Central memory CD4-positive, alpha-beta T cell (primary cell): ENCODE measurements at regions not wholly inside any gene's neighbourhood (a gene's known extent, or its start where the extent isn't known, plus 50 kb on each side); places are given as distances from the start of the nearest gene placed in this dataset.
"Not testable (repeated sequence)": the region's sequence is repeated elsewhere in the genome, so short reads cannot be mapped to it uniquely, and the experiment has no call there.

Source experiments
- DNase-seq: peaks from one replicate; pipeline ENCODE4 v3.0.0; 2022

DNA sequence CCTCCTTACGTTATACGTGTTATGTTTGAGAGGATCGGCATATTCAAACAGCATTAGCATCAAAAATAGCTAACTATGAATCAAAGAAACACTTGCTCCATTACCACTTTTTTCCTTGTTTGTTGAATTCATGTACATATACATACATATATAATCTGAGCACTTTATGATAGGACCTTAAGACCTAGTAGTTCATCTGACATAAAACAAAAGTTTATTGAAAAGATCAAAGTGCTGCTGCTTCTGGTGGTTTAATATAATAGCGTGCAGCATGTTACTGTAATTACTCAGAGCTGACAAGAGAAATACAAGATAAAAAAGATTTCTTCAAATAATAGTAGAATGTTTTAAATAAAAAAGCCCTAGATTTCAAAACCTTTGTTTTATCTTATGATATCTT lies 1850.9 kb upstream of the LRRTM1 start:
- DNase-seq: no peak

DNA sequence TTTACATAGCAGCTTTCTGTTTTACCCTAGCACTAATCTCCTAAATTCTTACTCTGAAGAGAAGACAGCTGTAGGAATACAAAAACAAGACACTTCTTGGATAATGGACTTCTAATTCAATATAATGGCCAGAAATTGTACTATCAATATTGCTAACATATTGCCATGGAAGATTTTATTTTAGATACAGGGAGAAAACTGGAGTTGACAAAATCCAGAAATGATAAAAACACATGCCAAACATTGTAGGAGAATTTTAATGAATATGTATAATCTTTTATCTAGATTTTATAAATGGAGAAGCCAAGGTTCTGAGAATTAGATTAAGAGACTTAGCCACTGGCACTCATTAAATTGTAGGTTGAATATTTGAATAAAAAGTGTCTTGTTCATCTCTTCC lies 1838.8 kb upstream of the LRRTM1 start:
- no peak for DNase-seq

DNA sequence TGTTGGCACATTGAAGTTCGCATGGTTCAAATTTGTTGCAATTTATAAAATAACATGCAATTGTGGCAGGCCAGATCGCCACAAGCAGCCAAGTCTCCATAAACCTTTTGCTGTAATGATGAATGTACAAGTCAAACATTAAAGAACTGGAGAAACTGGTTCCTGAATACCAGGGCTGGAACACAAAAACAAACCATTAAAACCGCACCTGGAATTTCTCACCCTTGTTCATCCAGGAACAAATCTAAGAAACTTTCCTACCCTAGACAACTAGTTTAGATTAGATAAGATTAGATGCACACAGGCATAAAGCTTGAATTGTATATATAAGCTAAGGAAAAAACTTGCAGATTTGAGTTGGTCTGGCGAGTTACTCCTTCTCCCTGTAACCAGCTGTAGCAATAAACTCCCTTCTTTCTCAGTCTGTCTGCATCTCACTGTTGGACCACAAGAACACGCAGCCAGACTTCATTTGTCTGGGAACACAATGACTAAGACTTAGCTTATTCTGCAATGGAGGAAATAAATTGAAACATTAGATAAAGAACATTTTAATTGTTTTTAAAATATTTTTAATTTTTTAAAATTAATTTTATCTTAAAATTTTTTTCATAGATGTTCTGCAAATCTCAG lies 1835.5 kb upstream of the LRRTM1 start:
- no peak for DNase-seq

DNA sequence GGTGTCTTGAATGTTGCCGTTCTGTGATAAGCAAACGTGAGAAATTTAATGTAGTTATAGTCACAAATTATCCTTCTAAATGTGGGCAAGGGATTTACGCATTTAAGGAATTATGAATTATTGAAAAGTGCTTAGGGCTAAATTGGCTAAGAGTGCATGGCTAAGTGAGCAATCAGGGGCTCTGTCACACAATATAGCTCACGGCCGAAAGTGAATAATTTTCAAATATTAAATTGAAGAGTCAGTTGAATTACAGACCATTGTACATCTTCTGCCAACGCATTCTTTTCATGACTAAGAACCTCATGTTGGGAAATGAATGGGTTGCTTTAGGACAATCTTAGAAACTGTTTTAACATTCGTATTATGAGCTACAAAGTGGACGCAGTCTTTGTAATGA lies 1832.9 kb upstream of the LRRTM1 start:
- no peak for DNase-seq

DNA sequence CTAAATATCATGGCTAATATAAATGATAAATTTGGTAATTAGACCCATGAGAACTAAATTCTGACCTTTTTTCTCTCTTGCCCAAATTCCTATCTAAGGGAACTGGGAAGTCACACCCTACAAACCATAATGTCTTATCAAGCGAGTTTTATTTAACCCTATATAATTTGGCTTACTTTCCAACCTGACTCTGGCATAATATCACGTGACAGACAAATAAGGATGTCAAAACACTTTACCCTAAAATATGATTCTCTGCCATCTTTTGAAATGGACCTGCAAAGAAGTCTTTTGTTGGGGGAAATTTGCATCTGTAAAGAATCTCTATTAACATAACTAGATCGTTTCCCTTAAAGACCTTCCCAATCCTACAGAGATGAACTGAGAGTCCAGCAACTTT lies 1823.5 kb upstream of the LRRTM1 start:
- DNase-seq: no peak

DNA sequence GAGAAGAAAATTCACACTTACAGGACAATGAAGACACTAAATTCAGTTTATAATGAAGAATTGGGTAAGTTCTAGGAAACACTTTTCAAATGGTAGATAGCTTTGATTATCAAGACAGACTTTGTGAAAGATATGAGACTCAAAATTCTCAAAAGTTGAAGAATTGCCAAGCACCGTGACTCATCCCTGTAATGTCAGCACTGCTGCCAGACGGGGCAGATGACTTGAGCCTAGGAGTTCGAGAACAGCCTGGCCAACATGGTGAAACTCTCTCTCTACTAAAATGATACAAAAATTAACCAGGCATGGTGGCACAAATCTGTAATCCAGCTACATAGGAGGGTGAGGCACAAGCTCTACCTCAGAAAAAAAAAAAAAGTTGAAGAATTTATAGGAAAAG lies 1820.1 kb upstream of the LRRTM1 start:
- DNase-seq: no peak

DNA sequence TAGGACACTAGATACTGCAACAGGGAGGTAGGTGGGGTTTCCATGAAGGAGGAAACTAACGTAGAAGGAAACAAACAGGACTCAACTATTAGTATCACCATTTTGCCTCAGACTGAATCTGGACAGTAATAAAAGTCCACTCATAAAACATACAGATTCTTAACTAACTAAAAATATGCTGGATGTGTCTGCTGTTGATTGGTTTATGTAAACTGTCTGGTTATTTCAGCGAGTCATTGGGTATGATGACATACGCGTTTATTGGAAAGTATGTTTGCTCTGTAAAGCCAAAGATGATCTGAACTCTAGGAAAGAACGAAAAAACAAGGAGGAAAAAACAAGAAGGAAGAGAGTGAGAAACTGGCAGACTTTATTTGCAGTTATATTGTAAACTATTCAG lies 1816.1 kb upstream of the LRRTM1 start:
- DNase-seq: no peak

DNA sequence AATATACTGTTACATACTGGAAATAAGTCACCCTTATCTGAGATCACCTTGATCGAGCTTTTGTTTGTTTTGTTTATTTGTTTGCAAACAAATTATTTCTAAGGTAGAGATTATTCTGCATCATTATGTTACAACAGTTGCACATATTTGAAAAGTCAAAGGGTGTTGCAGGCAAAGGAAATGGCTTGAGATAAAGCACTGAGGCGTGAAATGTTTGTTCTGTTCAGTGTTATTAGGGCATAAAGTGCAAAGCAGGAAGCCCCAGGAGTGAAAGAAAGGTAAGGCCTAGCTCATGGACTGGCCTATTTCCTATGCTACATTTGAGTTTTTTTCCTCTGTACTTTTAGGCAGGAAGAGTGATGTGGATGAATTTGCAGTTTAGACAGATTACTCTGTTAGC lies 1815.6 kb upstream of the LRRTM1 start:
- DNase-seq: no peak

DNA sequence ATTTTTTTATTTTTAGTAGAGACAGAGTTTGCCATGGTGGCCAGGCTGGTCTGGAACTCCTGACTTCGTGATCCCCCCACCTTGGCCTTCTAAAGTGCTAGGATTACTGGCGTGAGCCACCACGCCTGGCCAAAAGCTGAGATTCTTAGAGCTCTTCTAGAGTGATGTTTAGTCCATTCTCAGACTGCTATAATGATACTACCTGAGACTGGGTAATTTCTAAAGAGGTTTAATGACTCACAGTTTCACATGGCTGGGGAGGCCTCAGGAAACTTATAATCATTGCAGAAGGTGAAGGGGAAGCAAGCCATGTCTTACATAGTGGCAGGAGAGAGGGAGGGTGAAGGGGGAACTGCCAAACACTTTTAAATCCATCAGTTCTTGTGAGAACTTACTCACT lies 1804.9 kb upstream of the LRRTM1 start:
- no peak for DNase-seq

DNA sequence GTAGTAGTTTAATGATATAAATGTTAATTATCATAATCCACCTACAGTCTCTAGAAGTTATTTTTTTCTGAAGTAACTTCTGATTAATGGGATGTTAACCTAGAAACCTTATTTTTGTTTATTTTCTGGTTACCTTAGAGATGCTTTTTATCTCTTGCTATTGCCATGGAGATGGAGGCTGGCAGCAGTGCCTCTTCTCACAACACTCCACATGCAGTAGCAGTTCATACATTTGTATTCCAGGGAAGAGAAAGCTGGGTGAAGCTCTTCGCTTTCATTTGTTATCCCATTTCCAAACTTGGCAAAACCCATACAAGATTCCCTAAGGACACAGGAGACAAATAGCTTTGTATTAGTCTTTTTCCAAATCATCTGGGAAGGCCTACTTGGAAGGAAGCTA lies 1794.1 kb upstream of the LRRTM1 start:
- DNase-seq: no peak

DNA sequence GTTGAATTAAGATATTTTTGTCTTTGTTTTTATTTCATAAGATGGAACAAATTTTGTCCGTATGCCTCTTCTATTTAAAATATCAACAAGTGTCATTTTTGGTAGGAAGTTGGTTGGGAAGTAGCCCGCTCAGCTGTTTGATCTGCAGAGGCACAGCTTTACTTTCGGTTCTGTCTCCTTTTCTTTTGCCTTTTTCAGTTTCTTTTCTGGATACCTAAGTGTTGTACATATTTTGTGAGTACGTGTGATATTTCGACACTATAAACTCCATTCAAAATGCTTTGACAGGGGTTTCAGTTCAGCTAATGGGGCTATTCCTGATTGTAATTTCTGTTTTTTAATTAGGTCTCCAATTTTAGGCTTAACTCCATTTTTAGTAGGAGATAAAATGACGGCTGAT lies 1785.0 kb upstream of the LRRTM1 start:
- DNase-seq: no peak

DNA sequence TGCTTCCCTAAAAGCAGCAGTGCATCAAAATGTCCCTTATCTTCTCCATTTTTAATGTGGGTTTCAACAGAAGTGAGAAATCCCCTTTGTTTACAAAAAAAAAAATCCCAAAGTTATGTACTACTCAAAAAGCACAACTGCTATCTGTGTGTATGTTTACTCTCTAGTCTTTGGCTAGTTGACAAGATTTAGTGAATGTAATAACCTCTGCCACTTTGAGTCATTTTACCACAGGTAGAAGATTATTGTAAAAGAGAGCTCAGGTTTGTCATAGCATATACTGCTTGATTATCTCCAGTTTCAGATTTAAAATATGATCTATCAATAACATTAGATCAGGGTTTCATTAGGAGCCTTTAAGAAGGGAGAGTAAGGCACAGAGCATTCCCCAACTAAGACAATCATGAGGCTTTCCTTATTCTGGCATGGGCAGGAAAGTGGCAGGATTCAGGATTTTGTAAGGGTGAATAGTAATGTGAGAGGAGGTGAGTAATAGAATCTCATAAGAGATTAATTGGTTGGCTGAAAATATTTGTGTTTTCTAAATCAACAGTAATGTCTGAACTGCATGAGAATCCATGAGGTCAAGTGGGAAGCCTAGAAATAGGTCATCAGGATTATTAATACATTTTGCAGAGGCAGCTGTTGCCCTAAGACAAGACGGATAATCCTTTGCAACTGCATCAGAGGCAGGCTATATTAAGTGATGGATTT lies 1780.3 kb upstream of the LRRTM1 start:
- no peak for DNase-seq

DNA sequence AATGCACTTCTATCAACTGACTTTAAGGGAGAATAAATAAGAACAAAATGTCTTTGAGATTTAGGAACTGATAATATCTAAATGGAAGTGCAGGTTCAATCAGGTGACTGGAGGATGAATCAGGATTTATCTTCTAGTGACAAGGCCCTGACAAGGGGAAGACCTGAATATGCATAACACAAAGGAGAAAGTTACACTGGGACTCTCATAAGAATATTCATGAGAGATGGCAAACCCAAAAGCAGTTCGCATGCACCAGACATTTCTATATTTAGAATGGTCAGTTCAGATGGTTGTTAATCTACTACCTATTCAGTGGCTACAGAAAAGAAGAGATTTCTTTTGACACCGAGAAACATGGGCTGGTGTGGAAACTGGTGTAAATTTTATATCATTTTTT lies 1771.3 kb upstream of the LRRTM1 start:
- no peak for DNase-seq

DNA sequence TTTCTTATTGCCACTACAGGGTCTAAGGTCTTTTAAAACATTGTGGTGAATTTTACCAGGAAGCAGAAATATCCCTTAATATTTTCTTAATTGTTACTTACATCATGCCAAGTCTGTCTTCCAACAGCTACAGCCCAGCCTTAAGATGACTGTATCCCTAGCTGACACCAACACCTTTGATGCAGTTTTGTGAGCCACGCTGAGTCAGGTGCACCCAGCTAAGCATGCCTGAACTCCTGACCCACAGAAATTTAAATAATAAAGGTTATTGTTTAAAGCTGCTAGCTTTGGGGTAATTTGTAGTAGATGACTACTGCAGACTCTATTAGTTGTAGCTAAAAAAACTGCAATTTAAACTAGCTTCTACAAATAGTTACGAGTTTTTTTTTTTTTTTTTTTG lies 1757.9 kb upstream of the LRRTM1 start:
- no peak for DNase-seq

DNA sequence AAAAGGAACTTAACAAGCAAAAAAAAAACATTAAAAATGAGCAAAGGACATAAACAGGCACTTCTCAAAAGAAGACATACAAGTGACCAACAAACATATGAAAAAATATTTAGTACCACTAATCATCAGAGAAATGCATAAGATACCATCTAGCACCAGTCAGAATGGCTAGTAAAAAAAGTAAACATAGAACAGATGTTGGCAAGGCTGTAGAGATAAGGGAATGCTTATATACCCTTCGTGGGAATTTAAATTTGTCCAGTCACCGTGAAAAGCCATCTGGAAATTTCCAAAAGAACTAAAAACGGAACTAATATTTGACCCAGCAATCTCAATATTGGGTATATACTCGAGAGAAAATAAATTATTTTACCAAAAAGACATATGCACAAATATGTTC lies 1751.3 kb upstream of the LRRTM1 start:
- DNase-seq: no peak

DNA sequence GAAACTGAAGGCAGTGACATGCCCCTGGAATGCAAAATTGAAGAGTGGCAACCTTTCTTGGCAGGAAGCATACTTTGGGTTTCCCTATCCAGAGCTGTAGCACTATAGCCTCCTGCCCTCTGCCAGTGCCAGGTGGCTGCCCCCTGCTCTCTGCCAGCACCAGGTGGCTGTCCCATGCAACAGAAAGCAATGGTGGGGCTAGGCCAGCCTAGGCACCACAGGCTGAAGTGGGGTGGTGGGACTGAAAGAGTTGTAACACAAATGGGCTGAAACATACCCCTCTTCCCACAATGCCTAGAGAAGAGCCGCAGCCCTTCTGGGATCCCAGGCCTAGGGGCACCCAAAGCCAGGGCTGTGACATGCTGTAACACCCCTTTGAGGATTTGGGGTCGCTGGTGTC lies 1739.3 kb upstream of the LRRTM1 start:
- no peak for DNase-seq

DNA sequence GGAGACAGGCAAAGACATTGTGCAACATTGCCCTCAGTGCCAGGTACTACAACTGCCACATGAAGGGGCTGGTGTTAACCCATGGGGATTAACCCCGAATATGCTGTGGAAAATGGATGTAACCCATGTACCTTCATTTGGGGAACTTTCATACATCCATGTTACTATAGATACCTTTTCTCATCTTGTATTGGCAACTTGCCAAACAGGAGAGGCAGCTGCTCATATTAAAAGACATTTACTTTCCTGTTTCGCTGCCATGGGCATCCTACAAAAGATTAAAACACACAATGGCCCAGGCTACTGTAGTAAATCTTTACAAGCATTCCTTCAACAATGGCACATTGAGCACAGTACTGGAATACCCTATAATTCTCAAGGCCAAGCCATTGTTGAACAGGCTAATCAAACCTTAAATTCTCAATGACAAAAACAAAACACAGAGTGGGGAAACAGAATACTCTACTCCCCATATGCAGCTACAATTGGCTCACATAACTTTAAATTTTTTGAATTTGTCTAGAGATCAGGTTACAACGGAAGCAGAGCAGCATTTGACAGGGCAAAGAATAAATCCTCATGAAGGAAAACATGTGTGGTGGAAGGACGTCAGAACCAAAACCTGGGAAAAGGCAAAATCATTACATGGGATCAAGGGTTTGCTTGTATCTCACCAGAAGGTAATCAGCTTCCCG lies 1723.5 kb upstream of the LRRTM1 start:
- DNase-seq: no peak

DNA sequence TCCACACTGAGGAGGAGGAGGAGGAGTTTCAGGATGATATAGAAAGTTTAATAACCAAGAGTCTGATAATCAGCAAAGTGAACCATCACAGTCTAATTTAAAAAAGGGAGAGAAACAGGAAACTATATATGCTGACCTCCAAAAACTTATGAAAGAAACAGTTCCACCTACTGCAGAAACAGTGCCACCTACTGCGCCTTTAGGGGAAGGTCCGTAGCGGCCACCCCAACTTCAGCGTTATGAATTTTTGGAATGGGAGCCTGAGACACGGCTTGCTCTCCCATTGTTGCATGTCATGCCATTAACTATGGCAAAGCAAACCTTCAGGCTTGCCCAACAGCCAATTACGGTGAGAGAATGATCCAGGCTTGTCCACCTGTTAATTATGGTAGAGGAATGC lies 1719.2 kb upstream of the LRRTM1 start:
- DNase-seq: no peak

DNA sequence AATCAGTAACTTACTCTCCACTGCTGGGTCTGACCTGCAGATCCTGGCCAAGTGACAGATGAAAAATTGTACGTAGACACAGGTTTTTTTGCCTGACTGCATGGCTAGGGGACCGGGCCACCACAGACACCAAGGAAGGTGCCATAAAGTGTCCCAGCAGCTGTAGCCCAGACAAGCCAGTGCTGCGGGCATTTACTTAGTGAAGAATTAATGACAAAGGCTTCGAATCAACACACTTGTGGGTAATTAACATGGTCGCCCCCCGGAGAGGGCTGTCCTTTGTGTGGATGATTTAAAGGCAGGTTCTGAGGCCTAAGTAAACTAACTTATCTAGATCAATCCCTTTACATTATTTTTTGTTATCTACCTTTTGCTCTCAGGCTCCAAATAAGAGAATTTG lies 1709.1 kb upstream of the LRRTM1 start:
- no peak for DNase-seq

DNA sequence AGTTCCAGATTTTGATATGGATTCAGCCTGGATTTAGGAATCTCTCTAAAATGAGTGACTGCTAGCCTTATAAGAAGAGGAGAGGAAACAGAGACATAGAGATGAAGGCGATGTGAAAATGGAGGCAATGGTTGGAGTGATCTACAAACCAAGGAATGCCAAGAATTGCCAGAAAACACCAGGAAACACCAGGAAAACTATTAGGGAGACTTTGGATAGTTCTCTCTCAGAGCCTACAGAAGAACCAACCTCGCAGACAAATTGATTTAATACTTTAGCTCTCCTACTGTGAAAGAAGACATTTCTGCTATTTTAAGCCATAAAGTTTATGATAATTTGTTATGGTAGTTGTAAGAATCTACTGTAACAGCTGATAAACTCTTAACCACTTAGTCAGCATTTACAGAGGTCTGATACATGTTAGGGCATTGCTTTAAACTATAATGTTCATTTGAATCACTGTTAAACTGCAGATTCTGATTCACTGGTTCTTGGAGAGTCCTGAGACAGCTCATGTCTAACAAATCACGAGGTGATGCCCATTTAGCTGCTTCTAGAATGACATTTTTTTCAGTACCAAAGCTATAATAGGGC lies 1702.6 kb upstream of the LRRTM1 start:
- no peak for DNase-seq

DNA sequence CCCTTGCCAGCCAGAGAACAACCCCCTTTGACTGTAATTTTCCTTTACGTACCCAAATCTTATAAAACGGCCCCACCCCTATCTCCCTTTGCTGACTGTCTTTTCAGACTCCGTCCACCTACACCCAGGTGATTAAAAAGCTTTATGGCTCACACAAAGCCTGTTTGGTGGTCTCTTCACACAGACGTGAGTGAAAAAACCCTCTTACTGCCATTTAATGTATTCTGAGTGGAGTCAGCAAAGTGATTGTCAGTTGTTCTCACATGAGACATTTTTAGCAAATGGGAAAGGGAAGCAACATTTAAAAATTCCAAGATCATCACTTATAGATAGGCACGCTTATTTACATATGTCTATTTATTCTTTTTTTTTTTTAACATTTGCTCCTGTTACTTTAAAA lies 1701.3 kb upstream of the LRRTM1 start:
- not testable (repeated sequence) for DNase-seq

DNA sequence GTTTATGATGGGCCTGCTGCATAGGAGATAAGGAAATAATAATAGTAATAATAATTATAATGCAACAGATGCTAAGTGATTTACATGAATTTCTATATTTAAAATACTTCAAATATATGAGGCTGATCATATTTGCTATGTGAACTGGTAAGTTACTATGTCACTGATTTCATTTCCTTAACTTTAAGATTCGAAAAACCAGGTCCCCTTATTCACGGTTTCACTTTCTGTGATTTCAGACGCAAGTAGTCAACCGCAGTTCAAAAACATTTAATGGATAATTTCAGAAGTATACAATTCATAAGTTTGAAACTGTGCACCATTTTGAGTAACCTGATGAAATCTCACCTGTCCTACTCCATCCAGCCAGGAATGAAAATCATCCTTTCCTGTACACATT lies 1697.1 kb upstream of the LRRTM1 start:
- DNase-seq: no peak

DNA sequence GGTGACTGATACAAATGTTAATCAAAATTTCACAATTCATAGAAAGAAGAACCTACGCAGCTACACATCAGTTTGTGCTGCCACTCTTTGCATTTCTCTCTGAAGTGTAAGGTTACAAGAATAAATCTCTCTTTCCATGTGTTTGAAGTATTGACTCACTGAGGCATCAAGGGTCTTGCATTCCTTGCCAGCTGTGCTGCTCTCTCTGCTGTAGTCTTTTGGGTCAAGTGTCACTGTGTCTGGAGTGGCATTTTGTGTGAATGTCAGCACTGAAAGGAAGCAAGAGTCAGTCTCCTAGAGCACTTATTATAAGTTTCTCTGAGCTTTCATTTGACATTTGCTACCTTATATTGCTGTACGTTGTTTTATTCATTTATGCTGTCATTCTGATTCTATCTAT lies 1696.1 kb upstream of the LRRTM1 start:
- no peak for DNase-seq

DNA sequence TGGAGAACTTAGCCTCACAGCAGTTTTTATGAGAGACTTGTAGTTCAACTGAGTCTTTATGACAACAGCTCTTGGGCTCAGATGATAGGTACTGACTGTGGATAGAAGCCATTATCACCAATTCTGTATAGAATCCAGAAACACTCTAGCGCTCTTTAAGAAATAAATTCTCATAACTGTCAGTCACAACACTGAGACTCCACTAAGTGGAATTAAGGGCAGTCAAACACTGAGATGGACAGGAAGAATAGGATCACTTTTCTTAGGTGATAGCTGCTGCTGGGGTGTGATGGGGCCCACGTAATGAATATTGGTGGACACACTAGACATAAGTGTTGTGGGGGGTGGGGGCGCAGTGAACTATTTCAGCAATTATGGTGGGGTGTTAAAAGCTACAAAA lies 1691.8 kb upstream of the LRRTM1 start:
- no peak for DNase-seq
